ENCODE measurements at regions not wholly inside any gene's neighbourhood (a gene's known extent, or its start where the extent isn't known, plus 50 kb on each side); places are given as distances from the start of the nearest gene placed in this dataset.

DNA sequence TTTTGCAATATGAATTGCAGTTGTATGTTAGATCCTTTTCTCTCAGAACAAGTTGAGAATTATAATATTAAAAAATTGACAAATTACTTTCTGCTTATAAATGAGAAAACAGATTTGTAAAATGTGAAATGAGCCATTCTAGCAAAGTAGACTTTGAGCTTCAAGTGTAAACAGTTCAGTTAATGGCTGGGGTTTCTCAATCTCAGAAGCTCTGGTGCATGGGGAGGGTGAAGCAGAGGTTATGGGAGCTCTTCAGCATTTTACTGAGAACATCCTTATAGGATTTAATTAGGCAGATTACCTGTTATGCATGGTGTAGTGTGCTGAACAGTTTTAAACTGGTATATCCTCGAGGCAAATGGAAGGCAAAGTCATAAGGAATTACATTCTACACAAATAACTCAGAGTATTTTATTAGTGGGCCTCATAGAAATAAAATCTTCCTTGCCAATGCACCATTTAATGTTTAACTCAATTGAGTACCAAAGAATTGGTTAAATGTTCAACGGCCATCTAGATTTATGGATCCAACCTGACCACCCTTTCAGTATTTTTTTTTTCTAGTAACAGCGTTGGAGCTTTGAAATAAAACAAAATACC lies 1143.6 kb upstream of the ADGRL2 start:
- intact Hi-C loops (cut with micrococcal nuclease; ENCODE audit: unreplicated experiment) = loop anchor here (5.0 kb wide), 1 partner anchor 110 kb away; no protein-coding TSS in a partner anchor
- Histone ChIP-seq H3K4me1 (no peaks in the 10 kb centered on the region), H3K27me3 (replicated peaks; ENCODE audit: control insufficient read depth, insufficient read depth, low read length) (no peaks in the 10 kb centered on the region), H3K36me3 (ENCODE audit: control insufficient read depth, insufficient read depth, low read length) (no peaks in the 10 kb centered on the region), H3K4me3 (ENCODE audit: low read depth, low read length) (no peak overlapping the region), H3K9me3 (no peaks in the 10 kb centered on the region)
- POLR2A ChIA-PET = no interaction called here
- Mint-ChIP-seq H3K27me3 (ENCODE audit: insufficient read depth, unreplicated experiment) (no peaks in the 10 kb centered on the region), H3K9me3 (ENCODE audit: unreplicated experiment) (peaks cover 10% of the 10 kb centered on the region), H3K4me3 (ENCODE audit: unreplicated experiment) (no peak overlapping the region), H3K36me3 (ENCODE audit: insufficient read depth, unreplicated experiment) (no peaks in the 10 kb centered on the region), H3K4me1 (ENCODE audit: low read depth, unreplicated experiment) (no peaks in the 10 kb centered on the region), H3K27ac (ENCODE audit: unreplicated experiment) (no peak overlapping the region)
- DNase-seq = peak in 1 of 2 experiments; percentile 1
- CTCF ChIA-PET = interaction anchor here (1.4 to 1.5 kb wide), 2 partner anchors 11 to 29 kb away, joined by 3 to 5 read pairs; no protein-coding TSS in a partner anchor
- no TSS peak for BruUV-seq (replicated peaks)
- TF ChIP-seq, protein P1, sequence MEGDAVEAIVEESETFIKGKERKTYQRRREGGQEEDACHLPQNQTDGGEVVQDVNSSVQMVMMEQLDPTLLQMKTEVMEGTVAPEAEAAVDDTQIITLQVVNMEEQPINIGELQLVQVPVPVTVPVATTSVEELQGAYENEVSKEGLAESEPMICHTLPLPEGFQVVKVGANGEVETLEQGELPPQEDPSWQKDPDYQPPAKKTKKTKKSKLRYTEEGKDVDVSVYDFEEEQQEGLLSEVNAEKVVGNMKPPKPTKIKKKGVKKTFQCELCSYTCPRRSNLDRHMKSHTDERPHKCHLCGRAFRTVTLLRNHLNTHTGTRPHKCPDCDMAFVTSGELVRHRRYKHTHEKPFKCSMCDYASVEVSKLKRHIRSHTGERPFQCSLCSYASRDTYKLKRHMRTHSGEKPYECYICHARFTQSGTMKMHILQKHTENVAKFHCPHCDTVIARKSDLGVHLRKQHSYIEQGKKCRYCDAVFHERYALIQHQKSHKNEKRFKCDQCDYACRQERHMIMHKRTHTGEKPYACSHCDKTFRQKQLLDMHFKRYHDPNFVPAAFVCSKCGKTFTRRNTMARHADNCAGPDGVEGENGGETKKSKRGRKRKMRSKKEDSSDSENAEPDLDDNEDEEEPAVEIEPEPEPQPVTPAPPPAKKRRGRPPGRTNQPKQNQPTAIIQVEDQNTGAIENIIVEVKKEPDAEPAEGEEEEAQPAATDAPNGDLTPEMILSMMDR (IDR thresholded peaks at IDR 0.05; ENCODE audit: insufficient read depth in 1 of 2, low read depth in 1 of 2, low read length in 1 of 2, severe bottlenecking in 1 of 2, unreplicated experiment in 1 of 2) = no peak

DNA sequence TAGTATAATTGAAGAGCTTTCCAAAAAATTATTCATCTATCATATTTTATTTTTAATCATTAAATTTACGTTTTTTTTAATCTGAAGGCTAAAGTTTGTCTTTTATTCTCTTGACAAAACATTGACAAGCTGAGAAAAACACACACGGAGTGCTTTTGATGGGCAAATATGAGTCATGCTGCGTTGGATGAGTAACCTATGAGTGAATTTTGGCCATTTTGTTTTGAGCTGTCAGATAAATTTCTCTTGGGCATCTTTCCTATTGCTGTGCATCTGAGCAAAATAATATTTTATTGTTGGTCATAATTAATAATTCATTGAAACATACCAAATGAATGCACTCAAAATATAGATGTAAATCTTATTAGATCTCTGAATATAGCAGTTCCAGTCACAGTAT lies 1144.1 kb upstream of the ADGRL2 start:
- Histone ChIP-seq H3K4me3 (ENCODE audit: low read depth, low read length) (no peak overlapping the region), H3K9me3 (no peaks in the 10 kb centered on the region), H3K4me1 (no peaks in the 10 kb centered on the region), H3K36me3 (ENCODE audit: control insufficient read depth, insufficient read depth, low read length) (no peaks in the 10 kb centered on the region), H3K27me3 (replicated peaks; ENCODE audit: control insufficient read depth, insufficient read depth, low read length) (no peaks in the 10 kb centered on the region)
- intact Hi-C loops (cut with micrococcal nuclease; ENCODE audit: unreplicated experiment) = loop anchor here (5.0 kb wide), 1 partner anchor 109 kb away; no protein-coding TSS in a partner anchor
- TF ChIP-seq, protein P1 (IDR thresholded peaks at IDR 0.05; ENCODE audit: insufficient read depth in 1 of 2, low read depth in 1 of 2, low read length in 1 of 2, severe bottlenecking in 1 of 2, unreplicated experiment in 1 of 2) = no peak
- POLR2A ChIA-PET = no interaction called here
- no peak overlapping the region for H3K27ac Mint-ChIP-seq (ENCODE audit: unreplicated experiment)
- CTCF ChIA-PET = interaction anchor here (1.4 to 1.5 kb wide), 2 partner anchors 12 to 30 kb away, joined by 3 to 5 read pairs; no protein-coding TSS in a partner anchor
- no peak for DNase-seq
- H3K36me3 Mint-ChIP-seq (ENCODE audit: insufficient read depth, unreplicated experiment) = no peaks in the 10 kb centered on the region
- no peaks in the 10 kb centered on the region for H3K4me1 Mint-ChIP-seq (ENCODE audit: low read depth, unreplicated experiment)
- no peaks in the 10 kb centered on the region for H3K27me3 Mint-ChIP-seq (ENCODE audit: insufficient read depth, unreplicated experiment)
- no TSS peak for BruUV-seq (replicated peaks)
- no peak overlapping the region for H3K4me3 Mint-ChIP-seq (ENCODE audit: unreplicated experiment)
- peaks cover 10% of the 10 kb centered on the region for H3K9me3 Mint-ChIP-seq (ENCODE audit: unreplicated experiment)

DNA sequence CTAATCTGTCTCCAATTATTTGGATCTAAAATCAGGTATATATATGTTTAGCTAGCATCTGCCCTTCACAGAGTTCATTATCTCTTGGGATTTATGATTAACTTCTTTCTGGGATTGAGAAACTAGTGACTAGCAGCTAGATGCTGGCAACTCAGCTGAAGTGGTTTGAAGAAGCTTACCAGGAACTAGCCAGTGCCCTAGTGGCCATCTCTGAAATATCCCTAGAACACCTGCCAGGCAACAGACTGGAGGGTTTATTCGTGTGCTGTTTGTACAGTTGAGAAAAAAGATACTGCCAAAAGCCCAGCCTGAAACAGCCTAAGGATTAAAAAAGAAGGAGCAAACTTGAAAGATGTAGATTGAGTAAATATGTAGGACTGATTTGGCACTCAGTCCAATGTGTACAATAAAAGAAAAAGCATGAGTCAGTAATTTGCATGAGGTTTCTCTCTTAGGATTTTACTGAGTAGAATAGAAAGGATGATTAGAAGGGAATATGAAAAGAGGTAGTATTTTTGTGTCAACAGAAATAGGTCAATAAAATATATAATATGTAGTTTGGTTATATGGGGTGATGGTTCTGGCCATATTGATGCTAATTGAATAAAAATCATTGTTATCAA lies 1144.6 kb upstream of the ADGRL2 start:
- Histone ChIP-seq H3K4me3 (ENCODE audit: low read depth, low read length) (no peak overlapping the region), H3K36me3 (ENCODE audit: control insufficient read depth, insufficient read depth, low read length) (no peaks in the 10 kb centered on the region), H3K4me1 (no peaks in the 10 kb centered on the region), H3K9me3 (no peaks in the 10 kb centered on the region), H3K27me3 (replicated peaks; ENCODE audit: control insufficient read depth, insufficient read depth, low read length) (no peaks in the 10 kb centered on the region)
- Mint-ChIP-seq H3K27me3 (ENCODE audit: insufficient read depth, unreplicated experiment) (no peaks in the 10 kb centered on the region), H3K9me3 (ENCODE audit: unreplicated experiment) (peaks cover 10% of the 10 kb centered on the region), H3K27ac (ENCODE audit: unreplicated experiment) (no peak overlapping the region), H3K4me1 (ENCODE audit: low read depth, unreplicated experiment) (no peaks in the 10 kb centered on the region), H3K36me3 (ENCODE audit: insufficient read depth, unreplicated experiment) (no peaks in the 10 kb centered on the region), H3K4me3 (ENCODE audit: unreplicated experiment) (no peak overlapping the region)
- CTCF ChIA-PET = interaction anchor here (1.4 to 1.5 kb wide), 2 partner anchors 12 to 30 kb away, joined by 3 to 5 read pairs; no protein-coding TSS in a partner anchor
- TF ChIP-seq, protein P1 (IDR thresholded peaks at IDR 0.05; ENCODE audit: insufficient read depth in 1 of 2, low read depth in 1 of 2, low read length in 1 of 2, severe bottlenecking in 1 of 2, unreplicated experiment in 1 of 2) = peak in 1 of 2 experiments; percentile 48
- no TSS peak for BruUV-seq (replicated peaks)
- intact Hi-C loops (cut with micrococcal nuclease; ENCODE audit: unreplicated experiment) = loop anchor here (5.0 kb wide), 1 partner anchor 109 kb away; no protein-coding TSS in a partner anchor
- DNase-seq = peak; percentile 40 to 42
- POLR2A ChIA-PET = no interaction called here

All from Caco-2 (cell line).